ENCODE measurements at regions not wholly inside any gene's neighbourhood (a gene's known extent, or its start where the extent isn't known, plus 50 kb on each side); places are given as distances from the start of the nearest gene placed in this dataset.

GRCh38 chr14:59123975-59124374, 64.5 kb upstream of the DAAM1 start:
- no peak for TF ChIP-seq GATA2 (IDR thresholded peaks at IDR 0.05; ENCODE audit: low read depth, low read length)
- no peak for TF ChIP-seq GATA3 (IDR thresholded peaks at IDR 0.05; ENCODE audit: low read depth, low read length)

DNA sequence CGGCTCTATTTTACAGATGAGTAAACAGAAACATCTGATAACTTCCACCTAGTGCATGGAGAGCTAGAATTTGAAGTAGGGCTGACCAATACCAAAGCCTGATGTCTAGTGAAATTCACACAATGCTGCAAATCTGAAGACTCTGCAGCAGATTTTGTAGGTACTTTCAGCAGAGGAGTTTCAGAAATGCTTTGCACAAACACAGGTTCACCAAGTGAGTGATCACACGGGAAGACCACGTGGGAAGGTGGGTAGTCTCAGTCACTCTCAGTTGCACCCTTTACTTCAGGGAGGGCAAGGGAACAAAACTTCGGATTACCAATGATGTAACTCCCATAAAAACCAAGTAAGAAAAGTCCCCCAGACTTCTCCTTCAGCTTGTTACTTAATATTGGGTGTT, 63.3 kb upstream of the DAAM1 start:
- TF ChIP-seq GATA2 (IDR thresholded peaks at IDR 0.05; ENCODE audit: low read depth, low read length): no peak
- TF ChIP-seq GATA3 (IDR thresholded peaks at IDR 0.05; ENCODE audit: low read depth, low read length): no peak

GRCh38 chr14:59126714-59127436, 61.6 kb upstream of the DAAM1 start:
- TF ChIP-seq GATA3 (IDR thresholded peaks at IDR 0.05; ENCODE audit: low read depth, low read length) (no peak), GATA2 (IDR thresholded peaks at IDR 0.05; ENCODE audit: low read depth, low read length) (no peak)

- TF ChIP-seq GATA2 (IDR thresholded peaks at IDR 0.05; ENCODE audit: low read depth, low read length): no peak
- no peak for TF ChIP-seq GATA3 (IDR thresholded peaks at IDR 0.05; ENCODE audit: low read depth, low read length)
These were observed 61.1 kb upstream of the DAAM1 start for GRCh38 chr14:59127437-59127732.

- TF ChIP-seq GATA2 (IDR thresholded peaks at IDR 0.05; ENCODE audit: low read depth, low read length) (no peak), GATA3 (IDR thresholded peaks at IDR 0.05; ENCODE audit: low read depth, low read length) (no peak)
These were observed 58.0 kb upstream of the DAAM1 start for GRCh38 chr14:59130462-59130861.

DNA sequence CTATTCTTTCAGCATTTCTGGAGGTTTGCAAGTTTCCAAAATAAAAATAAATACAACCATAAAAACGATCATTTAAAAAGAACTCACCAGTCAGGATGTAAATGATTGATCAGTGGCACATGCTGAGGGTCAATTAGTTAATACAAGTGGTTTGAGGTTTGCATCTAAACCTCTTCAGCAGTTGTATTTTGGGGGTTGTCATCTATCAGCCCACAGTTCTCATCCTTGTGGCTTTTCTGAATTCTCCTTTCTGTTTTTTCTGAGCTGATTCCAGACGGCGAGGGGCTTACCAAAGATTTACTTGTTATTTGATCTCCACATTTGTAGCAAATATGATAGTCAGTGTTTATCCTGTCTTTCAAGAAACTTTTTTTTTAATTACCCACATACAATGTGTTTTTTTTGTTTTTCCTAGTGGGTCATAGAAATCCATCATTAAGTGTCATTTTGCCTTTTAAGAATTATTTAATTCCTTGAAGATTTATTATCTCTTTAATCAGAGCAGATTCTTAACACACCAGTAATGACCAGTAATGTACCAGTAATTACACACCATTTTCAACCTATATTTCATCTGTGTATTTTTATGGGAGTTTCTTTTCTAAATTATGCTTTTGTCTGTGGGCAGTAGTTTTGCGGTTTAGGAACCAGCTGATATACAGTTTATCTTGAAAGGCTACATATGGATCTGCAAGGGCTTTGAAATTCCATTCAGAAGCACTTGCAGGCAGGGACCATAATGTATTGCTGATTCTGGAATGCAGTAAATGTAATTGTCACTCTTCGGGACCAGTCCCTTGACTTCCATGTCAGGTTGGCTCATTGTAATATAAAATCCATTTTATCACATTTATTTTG, 56.3 kb upstream of the DAAM1 start:
- no peak for TF ChIP-seq GATA2 (IDR thresholded peaks at IDR 0.05; ENCODE audit: low read depth, low read length)
- TF ChIP-seq GATA3 (IDR thresholded peaks at IDR 0.05; ENCODE audit: low read depth, low read length): no peak

DNA sequence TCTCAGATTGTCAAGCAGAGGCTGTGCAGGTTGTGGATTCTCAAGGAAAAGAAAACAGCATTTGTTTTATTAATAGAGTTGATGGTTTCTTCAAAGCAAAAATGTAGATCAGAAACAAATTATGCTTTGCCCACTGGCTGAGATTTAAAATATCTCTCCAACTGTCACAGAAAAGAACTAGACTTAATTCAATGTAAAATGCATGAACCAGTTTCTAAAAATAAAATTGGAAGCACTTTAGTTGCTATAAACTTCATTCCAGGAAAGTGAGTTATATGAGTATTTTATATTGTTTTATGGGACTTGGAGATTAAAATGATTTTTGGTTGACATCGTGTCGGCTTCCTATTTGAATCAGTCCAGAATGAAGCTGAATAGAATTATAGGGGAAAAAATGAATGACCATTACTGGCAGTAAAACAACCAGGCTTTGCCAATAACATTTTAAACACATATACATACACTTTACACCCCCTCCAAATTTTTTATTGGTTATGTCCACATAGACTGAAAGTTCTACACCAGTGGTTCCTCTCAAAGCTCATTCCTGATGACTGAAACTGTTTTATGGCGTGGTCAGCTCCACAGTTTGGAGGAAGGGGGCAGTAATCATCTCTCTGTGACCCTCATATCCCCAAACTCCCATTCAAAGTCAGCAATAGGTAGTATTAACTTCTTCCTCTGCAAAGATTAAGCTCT, 55.5 kb upstream of the DAAM1 start:
- no peak for TF ChIP-seq GATA3 (IDR thresholded peaks at IDR 0.05; ENCODE audit: low read depth, low read length)
- TF ChIP-seq GATA2 (IDR thresholded peaks at IDR 0.05; ENCODE audit: low read depth, low read length): no peak

DNA sequence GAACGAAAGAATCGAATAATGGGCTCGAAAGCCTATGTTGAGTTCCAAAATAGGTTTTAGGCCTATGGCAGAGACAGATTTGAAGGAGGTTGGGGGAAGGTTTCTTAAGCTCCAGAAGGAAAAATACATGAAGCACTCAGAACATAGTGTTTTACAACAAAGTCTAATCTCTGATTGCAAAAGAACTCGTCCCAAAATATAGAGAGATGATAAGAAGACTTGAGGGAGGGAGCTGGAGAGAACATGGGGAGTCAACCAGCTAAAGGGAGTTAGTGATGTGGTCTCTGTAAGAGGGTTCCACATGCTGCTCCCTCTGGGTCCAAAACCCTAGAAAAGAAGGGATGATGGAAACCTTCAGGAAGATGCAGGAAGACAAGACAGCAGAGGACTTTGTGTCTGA, 54.8 kb upstream of the DAAM1 start:
- TF ChIP-seq GATA2 (IDR thresholded peaks at IDR 0.05; ENCODE audit: low read depth, low read length): no peak
- TF ChIP-seq GATA3 (IDR thresholded peaks at IDR 0.05; ENCODE audit: low read depth, low read length): no peak

DNA sequence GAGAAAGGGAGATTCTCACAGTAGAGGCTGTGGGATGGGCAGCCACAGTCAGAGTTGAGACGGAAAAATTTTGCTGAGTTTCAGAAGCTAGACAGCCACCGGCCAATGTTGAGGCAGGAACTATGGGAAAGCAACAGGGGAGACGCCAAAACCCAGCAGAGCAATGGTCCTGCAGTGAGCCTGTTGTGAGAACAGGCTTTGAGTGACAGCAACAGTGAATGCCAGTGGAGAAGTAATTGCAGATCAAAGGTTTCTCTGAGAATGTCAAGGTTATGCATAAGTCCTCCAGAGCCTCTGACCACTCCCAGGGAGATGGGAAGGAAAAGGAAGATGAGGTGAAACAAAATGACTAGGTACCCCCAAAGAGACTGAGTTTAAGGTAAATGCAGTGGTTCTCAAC, 54.2 kb upstream of the DAAM1 start:
- TF ChIP-seq GATA2 (IDR thresholded peaks at IDR 0.05; ENCODE audit: low read depth, low read length) (no peak), GATA3 (IDR thresholded peaks at IDR 0.05; ENCODE audit: low read depth, low read length) (no peak)

- no peak for TF ChIP-seq GATA2 (IDR thresholded peaks at IDR 0.05; ENCODE audit: low read depth, low read length)
- no peak for TF ChIP-seq GATA3 (IDR thresholded peaks at IDR 0.05; ENCODE audit: low read depth, low read length)
These were observed 51.2 kb upstream of the DAAM1 start for GRCh38 chr14:59137256-59137655.
